Left forelimb (tissue), 1 donor: ENCODE measurements at regions not wholly inside any gene's neighbourhood (a gene's known extent, or its start where the extent isn't known, plus 50 kb on each side); places are given as distances from the start of the nearest gene placed in this dataset.

Experiments used
- DNase-seq: peaks from one replicate; pipeline ENCODE4 v3.0.0-alpha.2; 2018; ENCODE audit warnings: low spot score

DNA sequence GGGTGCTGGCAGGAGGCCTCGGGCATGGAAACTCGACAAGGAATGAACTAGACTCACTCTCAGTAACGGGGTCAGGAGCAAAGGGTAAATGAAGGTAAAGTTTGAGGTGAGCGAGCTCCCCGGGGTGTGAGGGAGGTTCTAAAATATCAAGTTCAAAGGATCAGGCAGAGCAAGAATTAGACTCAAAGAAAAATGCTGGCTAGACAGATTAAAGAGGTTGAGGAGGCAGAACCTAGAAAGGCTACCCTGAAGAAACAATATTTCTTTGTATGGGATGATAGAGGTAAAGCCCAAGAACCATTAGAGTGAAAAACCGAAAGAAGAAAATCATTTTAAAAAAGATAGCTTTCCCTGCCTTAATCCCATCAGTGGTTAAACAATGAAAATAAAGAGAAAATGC, 386.7 kb upstream of the MEF2C start:
- DNase-seq, result no peak

DNA sequence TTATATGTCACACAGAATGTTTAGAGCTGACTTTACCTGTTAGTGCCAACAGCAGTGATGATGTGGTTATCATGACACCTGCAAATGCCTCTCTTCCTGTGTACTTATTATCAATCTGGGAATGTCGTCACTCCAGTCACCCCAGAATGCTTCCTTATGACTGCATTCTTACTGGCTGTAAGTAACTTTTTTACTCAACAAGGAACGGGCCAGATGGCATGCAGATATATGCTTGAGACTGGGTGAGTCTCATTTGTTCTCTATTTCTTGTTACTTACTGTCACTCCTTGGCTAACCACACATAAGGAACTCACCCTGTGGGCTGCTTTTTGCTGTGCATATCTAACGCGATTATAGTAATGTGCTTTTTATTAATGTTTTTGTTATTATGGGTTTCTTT, 385.5 kb upstream of the MEF2C start:
- no peak for DNase-seq

DNA sequence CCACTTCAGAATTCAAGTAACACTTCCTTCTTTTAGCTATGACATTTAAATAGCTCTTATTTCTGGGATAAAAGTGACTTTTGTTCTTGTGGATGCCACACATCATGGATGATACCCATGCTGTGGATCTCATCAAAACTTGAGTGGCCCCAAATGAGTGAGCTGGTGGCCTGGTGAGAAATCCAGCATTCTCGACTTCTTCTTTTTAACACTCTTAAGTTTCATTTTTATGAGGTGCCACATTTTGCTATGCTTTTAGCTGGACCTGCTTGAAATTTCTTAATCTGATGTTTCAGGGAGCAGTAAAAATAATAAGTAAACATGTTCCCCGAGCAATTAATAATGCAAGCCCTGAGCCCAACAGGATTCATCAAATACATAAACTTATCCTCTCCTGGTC, 384.8 kb upstream of the MEF2C start:
- DNase-seq, result no peak

DNA sequence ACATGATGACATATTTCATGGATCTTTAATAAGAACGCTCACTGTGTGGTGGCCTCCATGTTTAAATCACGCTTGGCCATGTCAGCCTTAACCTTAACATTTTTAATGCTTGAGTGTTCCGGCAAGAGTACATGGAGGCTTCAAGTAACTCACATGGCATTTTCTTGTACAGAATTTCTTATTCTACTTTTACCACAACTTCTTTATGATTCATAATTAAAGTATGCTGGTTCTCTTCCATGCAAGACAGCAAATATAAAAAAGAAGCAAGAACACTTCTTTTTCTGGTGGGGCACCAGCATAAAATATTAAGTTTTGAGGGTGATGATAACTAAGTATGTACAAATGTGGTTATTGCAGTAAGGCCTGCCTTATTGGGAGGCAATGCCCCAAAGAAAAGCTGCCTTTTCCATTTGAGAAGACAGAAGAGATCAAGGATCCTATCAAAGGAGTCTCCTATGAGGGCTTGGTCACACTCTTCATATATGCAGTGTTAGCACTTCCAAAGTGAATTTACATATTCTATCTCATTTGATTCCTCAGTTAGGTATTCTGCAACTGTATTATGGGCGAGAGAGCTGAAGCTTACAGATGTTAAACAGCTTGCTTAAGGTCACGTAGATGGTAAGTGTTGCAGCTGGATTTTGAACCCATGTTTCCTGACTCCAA, 382.7 kb upstream of the MEF2C start:
- DNase-seq, result no peak

DNA sequence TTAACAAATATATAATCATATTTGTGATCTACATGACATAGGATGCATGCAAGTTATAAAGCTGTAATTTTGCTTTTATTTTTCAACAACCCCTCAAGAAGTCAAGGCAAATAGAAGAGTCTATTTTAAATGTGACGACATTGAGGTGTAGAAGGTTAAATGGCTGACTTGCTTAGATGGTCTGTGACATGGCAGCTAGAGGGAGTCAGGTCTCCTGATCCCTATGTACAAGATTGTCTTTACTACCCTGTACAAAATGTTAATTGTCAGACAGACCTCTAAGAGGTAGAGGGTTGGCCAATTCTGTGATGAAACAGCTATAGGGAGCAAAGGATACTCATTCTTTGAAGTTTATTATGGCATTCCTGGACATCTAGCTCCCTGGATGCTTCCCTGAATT, 380.9 kb upstream of the MEF2C start:
- DNase-seq, result no peak

DNA sequence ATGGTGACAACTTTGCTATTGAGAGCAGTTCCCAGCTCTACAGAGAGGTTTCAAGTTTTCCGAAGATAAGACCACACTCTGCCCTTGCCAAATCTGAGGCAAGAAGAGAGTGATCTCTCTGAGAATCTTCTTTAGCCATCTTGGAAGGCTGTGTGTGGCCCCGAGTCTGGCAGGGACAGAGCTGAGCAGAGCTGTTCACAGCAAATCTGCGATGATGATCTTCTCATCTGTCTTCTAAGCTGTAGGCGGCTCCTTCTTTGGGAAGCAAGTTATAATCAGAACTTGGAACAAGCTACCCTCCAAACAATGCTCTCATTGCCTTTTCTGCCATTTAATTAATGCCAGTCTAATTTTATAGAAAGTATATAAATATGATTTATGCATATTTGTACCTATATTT, 379.0 kb upstream of the MEF2C start:
- no peak for DNase-seq

DNA sequence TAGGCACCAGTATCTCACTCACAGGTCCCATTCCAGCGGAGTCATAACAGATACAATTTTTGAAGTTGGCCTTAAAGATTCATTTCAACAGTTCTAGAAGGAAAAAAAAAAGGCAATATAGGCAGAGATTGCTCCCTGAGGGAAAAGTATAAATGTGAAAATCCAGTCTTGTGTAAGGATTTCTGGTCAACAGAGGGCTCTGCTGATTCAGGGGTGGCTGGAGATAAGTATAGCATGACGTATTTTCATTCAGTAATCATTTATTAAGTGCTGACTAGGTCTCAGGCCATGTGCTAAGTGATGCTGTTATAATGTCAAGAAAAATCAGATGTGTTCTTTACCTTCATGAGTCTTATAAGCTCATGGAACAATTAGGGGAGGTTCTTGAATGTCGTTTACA, 377.3 kb upstream of the MEF2C start:
- no peak for DNase-seq

DNA sequence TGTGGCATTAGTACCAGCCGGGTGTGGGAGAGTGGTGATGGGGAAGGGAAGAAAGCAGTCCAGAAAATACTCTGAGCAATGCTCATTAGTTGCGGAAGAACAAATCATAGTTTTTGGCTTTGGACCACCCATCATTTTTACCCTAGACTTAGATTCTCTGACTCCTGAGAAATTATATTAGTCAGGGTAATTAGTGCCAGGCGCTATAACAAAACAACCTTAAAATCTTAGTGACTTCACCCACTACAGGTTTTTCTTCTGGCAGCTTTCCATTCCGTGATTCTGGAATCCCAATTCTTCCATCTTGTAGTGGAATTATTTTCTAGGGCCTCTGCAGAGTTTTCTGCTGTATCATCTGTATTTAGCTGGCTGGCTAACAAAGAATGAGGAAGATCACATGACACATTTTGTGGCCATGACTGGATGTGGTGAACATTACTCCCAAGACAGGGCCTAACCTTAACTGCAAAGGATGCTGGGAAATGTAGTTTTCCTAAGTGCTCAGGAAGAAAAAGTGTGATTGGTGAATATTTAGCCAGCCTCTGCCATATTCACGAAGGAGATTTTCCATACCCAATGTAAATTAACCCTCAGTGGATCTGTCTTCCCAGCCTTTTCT, 373.0 kb upstream of the MEF2C start:
- DNase-seq, result no peak

DNA sequence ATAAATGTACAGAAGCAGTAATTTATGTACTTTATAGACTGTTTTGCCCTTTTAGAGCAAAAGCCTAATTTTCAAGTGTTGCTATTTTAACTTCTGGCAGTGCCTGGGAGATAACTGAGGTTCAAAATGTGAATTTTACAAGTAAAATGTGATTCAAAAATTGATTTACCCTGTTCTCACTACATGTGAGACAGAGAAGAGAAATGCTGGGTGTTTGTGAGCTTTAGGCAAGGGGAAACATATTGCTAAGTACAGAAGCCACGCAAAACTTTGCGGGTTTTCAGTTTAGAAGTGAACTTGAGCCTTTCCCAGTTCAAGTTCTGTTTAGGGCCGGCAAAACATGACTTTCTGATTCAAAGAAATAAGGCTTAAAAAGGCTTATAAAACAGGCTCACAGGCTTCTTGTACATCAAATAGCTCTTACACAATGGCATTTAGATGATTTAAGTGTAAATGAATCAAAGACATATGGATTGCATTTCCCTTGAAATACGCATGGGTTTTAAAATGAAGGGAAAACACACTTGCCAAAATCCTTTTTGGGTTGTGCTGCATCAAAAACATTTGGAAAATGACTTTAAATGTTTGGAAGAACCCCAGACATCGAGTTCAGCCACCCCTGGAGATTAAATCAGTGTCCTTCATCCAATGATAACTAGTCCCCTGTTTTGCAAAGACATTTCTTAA, 370.8 kb upstream of the MEF2C start:
- DNase-seq, result no peak

DNA sequence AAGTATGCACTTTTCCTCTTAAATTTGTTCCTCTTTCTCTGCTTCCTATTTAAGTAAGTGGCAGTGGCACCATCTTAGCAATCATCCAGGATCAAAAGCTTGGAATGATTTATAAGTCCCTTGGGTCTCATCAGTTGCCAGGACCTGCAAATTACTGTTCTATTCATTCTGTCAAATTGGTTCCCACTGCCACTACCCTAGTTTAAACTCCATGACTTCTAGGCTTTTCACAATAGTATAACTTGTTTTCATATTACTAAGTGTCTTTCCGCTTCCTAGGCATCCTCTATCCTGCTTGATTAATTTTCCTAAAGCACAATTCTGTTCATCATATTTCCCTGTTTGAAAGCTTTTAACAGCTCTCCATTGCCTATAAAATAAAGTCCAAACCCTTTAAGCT, 363.9 kb upstream of the MEF2C start:
- no peak for DNase-seq

DNA sequence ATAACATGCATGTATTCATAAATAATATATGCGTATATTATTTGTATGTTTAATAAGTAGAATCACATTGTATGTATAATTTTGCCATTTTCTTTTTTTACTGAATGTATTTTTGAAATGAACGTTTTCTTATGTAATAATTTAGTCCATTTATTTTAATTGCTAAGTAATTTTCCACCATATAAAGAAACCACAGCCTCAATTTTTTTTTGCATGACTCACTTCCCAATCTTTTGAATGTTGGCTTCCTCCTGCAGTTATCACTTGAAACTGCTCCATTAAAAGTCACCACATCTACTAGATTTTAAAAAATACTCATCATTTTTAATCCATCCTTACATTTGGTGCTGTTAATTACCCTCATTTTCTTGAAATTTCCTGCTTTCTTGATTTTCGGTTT, 363.3 kb upstream of the MEF2C start:
- no peak for DNase-seq

DNA sequence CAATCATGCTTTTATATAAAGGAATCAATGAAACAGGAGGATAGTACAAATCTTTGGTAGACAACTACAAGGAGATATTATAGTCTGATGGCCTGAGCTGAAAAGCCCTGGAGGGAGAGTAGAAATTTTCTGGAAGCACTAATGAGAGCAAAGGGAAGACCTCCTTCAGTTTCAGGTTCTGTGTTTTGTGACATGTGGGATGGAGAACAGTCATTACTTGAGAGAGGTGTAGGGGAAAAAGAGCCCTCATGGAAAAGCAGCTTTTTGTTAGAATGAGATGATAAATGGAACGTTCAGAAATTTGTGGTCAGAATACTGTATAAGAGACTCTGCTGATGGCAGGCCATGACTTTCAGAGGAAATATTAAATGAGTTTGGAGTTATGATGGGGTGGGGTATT, 360.6 kb upstream of the MEF2C start:
- DNase-seq, result no peak

DNA sequence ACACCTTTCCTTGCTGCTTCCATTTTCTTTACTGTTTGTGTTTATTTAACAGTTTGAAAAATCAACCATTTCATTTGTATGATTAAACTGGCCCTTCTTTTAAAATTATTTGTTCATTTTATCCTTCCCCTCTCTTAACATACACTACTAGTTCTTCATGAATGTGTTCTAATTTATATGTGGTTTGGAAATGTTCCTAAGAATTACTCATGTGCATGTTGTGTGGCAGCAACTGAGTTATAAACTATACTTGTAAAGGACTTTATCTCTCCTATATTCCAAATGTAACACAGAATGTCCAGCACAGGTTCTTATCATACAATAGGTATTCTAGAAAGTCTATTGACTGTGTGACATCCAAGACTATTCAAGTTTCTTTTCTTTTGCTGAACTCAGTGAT, 358.2 kb upstream of the MEF2C start:
- no peak for DNase-seq

DNA sequence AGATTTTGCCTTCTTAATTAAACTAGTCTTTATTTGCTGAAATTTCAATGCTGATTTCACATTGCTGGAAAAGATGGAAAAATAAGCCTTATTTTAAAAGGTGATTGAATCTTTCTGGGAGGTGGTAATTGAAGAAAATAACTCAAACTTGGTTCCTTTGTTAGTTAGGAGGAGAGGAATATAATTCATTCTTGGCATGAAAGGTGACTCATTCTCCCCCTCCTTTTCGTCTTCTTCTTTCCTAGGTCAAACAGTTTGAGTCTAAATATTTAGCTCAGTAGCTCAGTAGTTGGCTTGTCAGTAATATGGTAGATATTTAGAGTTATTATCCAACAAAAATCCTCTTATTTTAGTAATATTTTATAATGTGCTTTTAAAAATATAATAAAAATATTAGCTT, 353.9 kb upstream of the MEF2C start:
- DNase-seq, result no peak

DNA sequence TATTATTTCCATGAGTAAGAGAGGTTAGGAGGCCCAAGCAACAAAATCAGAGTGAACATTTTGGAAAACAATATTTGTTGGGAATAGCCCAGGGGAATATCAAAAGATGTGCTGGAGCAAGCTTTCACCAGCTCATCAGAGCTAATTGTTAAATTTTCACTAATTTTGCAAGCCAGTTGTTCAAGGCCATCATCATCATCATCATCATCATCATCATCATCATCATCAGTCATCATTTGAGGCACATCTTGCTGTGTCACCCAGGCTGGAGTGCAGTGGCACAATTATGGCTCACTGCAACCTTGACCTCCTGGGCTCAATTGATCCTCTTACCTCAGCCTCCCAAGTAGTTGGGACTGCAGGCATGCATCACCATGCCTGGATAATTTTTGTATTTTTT, 350.5 kb upstream of the MEF2C start:
- no peak for DNase-seq

DNA sequence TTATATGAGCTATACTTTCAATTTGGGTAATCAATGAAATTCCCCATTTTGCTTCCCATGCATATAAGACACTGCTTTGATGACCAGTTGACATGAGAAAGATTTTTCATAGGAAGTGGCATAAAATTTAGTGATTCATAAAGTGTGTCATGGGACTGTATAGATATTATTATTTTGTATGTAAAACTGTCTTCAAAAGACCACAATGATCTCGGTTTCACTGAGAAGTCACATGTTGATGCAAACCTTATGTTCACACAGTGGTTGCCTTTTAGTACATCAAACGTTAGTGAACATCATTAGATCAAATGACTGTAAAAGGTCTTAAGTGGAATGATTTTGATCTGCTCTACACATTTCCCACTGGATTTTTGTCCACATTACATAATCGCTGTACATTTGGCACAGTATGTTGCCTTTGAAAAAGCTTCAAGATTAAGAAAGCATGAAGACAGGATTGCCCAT, 349.2 kb upstream of the MEF2C start:
- DNase-seq, result no peak

DNA sequence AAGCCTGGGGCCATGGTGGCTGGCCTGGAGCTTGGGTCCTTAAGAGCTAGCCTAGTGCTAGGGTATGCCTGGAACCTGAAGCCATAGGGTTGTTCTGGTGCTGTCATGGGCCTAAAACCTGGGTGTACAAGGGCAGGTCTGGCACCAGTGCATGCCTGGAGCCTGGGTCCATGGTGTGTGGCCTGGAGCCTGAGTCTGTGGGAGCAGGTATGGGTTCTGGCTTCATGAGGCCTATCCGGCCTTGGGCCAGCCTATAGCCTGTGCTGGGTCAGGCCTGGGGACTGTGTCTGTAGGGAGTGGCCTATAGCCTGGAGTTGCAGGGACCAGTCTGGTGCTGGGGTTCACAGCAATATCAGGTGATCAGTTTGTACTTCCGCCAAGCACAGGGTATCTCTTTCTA, 347.2 kb upstream of the MEF2C start:
- DNase-seq, result no peak

DNA sequence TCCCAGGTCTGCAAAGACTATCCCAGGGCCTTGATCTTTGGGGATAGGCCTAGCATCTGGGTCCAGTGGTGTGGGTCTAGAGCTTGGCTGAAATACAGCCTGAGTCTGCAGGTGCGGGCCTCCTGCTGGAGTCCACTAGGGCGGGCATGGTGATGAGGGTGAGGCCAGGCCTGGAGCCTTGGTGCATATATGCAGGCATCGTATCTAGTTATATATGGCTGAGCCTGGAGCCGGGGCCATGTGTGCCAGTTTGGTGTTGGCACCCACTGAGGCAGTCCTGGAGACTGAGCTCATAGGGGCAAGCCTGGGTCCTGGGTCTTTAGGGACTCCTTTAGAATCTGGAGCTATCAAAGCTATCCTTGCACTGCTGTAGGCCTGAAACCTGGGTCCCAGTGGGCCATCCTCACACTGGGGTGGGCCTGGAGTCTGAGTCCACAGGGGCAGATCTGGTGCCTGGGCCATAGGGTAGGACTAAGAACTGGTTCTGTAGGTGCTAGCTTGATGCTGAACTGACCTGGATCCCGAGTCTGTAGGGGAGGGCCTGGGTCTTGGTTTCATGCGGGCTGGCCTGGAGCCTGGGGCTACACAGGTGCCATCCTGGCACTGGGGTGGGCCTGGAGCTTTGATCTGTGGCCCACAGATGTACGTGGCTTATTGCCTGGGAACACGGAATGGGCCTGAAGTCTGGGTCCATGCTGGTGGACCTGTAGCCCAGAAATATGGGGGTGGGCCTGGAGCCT, 346.5 kb upstream of the MEF2C start:
- no peak for DNase-seq

DNA sequence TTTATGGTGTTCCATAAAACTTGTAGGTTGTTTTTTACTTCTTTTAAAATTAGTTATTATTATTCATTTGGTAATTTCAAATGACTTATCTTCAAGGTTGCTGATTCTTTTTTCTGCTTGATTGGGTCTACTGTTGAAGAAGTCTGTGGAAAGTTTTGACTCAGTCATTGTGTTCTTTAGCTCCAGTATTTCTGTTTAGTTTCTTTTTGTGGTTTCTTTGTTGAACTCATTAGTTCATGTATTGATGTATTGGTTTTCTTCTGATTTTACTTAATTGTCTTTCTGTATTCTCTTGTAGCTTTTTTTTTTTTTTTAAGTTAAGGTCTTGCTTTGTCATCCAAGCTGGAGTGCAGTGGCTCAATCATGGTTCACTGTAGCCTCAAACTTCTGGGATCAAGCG, 345.4 kb upstream of the MEF2C start:
- no peak for DNase-seq

DNA sequence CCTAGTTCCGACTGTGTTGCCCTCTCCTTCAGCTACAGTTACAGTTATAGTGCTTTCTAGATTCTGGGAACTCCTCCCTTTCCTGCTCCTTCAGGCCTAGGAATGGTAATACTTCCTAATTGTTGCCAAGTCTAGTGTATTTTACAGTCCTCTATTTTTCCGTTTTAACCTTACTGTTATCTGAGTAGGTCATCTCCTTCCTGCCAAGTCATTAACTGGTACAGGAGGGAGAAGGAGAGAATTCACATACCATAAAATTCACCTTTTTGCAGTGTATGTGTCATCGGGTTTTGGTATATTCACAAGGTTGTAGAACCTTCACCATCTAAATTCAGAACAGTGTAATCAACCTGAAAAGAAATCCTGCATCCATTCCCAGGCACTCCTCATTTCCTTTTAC, 335.4 kb upstream of the MEF2C start:
- no peak for DNase-seq

DNA sequence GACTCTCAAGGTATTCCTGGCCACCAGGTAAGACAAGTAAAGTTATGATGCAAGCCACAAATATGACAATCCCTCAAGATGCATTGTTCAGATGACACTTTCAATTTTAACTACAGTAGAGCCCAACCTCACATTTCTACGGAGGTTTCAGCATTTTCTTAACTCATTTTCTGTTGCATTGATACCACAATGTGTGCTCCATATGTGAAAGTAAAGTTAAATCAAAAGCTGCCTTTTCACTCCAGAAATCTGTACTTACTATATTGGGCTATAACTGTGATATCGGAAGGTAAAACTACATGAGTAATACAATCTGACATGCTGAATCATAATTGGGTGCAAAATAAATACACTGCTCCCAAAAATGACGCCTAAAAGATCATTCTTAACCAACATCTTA, 333.6 kb upstream of the MEF2C start:
- DNase-seq, result no peak

DNA sequence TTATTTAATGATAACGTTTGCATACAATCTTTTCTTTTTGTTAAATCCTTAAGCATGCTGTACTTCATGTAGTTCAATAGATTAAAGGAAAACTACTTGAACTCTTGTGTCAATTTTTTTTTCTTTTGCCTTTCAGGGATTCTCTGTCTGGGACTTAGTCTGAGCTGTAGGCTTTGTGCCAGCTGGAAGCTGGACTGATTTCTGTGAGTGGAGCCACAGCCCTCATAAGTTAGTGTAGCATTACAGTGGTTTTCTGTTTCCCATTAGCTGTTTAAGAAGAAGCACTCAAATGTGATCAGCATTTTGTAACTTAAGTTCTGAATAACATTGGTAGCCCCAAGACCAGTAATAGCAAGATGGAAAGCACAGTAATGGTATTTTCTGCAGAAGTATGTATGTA, 330.6 kb upstream of the MEF2C start:
- DNase-seq, result peak; percentile 68

DNA sequence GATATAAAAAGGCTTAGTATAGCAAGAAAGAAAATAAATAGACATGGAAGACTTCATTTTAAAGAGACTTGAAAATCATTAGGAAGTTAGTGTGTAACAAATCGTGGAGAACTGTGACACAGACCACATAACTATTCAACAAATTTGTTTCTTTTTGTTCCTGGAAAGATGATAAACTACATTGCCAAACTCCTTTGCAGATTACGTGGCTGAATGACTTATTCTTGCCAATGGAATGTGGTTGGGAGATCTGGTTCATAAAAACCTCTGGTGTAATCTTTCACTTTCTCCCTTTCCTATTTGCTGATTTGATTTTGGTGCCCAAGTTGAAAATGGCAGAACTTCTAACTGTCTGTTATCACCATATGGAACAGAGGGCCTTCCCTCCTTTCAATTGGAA, 328.9 kb upstream of the MEF2C start:
- no peak for DNase-seq
